SK-N-SH (cell line): ENCODE measurements at regions not wholly inside any gene's neighbourhood (a gene's known extent, or its start where the extent isn't known, plus 50 kb on each side); places are given as distances from the start of the nearest gene placed in this dataset.

ENCODE experiments used
- CTCF ChIP-seq: fragments of 200-600 bp; sonication (generic); IDR thresholded peaks from 2 replicates; pipeline ENCODE4 v1.6.1; 2017; ENCODE audit warnings: antibody characterized with exemption, mild to moderate bottlenecking, moderate library complexity
- TF ChIP-seq, protein P1 (sequence below): IDR thresholded peaks from 2 replicates; pipeline ENCODE4 v1.4.0; 2012; ENCODE audit warnings: low read depth, borderline replicate concordance

DNA sequence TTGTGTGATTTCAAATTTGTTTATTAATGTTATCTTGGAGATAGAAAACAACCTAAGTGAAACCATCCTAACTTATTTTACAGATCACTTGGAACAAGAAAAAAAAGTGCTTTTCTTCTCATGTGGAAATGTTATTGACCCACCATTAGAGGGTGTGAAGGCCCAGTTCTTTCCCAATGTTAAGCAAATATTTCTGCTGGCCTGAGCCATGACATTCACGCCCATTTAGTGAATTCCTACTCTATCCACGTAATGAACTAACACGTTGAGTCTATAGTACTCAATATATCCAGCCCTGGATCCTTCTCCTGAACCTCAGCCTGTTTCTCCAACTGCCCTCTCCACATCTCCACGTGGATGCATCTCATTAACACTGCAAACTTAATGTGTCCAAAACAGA lies 180.6 kb upstream of the ZFP64 start:
- TF ChIP-seq, protein P1, sequence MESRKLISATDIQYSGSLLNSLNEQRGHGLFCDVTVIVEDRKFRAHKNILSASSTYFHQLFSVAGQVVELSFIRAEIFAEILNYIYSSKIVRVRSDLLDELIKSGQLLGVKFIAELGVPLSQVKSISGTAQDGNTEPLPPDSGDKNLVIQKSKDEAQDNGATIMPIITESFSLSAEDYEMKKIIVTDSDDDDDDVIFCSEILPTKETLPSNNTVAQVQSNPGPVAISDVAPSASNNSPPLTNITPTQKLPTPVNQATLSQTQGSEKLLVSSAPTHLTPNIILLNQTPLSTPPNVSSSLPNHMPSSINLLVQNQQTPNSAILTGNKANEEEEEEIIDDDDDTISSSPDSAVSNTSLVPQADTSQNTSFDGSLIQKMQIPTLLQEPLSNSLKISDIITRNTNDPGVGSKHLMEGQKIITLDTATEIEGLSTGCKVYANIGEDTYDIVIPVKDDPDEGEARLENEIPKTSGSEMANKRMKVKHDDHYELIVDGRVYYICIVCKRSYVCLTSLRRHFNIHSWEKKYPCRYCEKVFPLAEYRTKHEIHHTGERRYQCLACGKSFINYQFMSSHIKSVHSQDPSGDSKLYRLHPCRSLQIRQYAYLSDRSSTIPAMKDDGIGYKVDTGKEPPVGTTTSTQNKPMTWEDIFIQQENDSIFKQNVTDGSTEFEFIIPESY = no peak
- TF ChIP-seq CTCF = no peak
